ENCODE measurements at regions not wholly inside any gene's neighbourhood (a gene's known extent, or its start where the extent isn't known, plus 50 kb on each side); places are given as distances from the start of the nearest gene placed in this dataset.

DNA sequence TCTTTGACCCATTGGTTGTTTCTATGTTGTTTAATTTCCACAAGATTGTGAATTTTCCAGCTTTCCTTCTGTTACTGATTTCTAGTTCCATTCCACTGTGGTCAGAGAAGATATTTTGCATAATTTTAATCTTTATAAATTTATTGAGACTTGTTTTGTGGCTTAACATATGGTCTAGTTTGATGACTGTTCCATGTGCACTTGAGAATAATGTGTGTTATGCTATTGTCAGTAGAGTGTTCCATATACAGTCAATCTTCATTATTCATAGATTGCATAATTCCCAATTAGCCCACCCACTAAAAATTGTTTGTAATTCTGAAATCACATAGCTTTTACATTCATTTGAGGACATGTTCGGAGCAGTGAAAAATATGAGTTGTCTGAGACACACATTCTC lies 346.1 kb upstream of the DDI1 start:
- ATAC-seq (no peak), DNase-seq (ENCODE audit: low spot score) (no peak), FAIRE-seq (no peak)
- no peaks in the 10 kb centered on the region for H3K4me1 ChIP-seq (ENCODE audit: insufficient read depth, low read length)
- intact Hi-C loops (cut with micrococcal nuclease; ENCODE audit: unreplicated experiment) = no loop called here
- WGBS (ENCODE audit: low lambda C conversion rate) = 0% methylated on average over 1 of the region's 1 CpG
- no peaks in the 10 kb centered on the region for H3K27me3 ChIP-seq (ENCODE audit: control insufficient read depth in 1 of 2, insufficient read depth in 2 of 2, low read length in 2 of 2)
- H3K4me2 ChIP-seq (ENCODE audit: low read depth, low read length) = no peak overlapping the region
- H3K4me3 ChIP-seq (replicated peaks in 1 of 3; ENCODE audit: insufficient read depth in 1 of 3, low read depth in 2 of 3, low read length in 3 of 3) = no peak overlapping the region
- no peaks in the 10 kb centered on the region for H3K79me2 ChIP-seq (ENCODE audit: insufficient read depth, low read length)
- no peaks in the 10 kb centered on the region for H4K20me1 ChIP-seq (ENCODE audit: insufficient read depth, low read length)
- in situ Hi-C loops (cut with HindIII; ENCODE audit: extremely low pct_ligation_motif_present, low pct_unique_long_range_greater_than_20kb) = no loop called here
- ChIA-PET CTCF (ENCODE audit: low intra/inter-chr PET ratio, low total read pairs) (no interaction called here), POLR2A (no interaction called here)
- H3K9ac ChIP-seq (ENCODE audit: insufficient read depth, low read depth, low read length) = no peak overlapping the region
- no TSS peak for BruUV-seq (replicated peaks)
- H2AFZ ChIP-seq (ENCODE audit: low read length) = no peak overlapping the region
- no peak overlapping the region for H3K27ac ChIP-seq (ENCODE audit: extremely low read length, insufficient read depth, low read length)
- H3K9me3 ChIP-seq (ENCODE audit: low read length) = no peaks in the 10 kb centered on the region
- no peaks in the 10 kb centered on the region for H3K36me3 ChIP-seq (replicated peaks in 1 of 2; ENCODE audit: control insufficient read depth in 1 of 2, insufficient read depth in 2 of 2, low read length in 2 of 2)
- TF ChIP-seq ZNF30 (CRISPR knock-in tag; IDR thresholded peaks at IDR 0.05) (no peak), TSC22D2 (CRISPR knock-in tag; IDR thresholded peaks at IDR 0.05; ENCODE audit: borderline replicate concordance) (no peak), SRF (IDR thresholded peaks at IDR 0.05; ENCODE audit: low read depth, low read length) (no peak), SNAPC2 (CRISPR knock-in tag; IDR thresholded peaks at IDR 0.05) (no peak), ZNF138 (CRISPR knock-in tag; IDR thresholded peaks at IDR 0.05; ENCODE audit: low read depth) (no peak), ZNF460 (CRISPR knock-in tag; IDR thresholded peaks at IDR 0.05; ENCODE audit: borderline replicate concordance) (no peak), ZNF451 (CRISPR knock-in tag; IDR thresholded peaks at IDR 0.05) (no peak), ZNF253 (CRISPR knock-in tag; IDR thresholded peaks at IDR 0.05; ENCODE audit: borderline replicate concordance) (no peak), ZNF777 (CRISPR knock-in tag; IDR thresholded peaks at IDR 0.05) (no peak), CENPX (CRISPR knock-in tag; IDR thresholded peaks at IDR 0.05) (no peak), ZNF496 (CRISPR knock-in tag; IDR thresholded peaks at IDR 0.05; ENCODE audit: insufficient replicate concordance) (no peak), ZNF180 (CRISPR knock-in tag; IDR thresholded peaks at IDR 0.05; ENCODE audit: borderline replicate concordance, low read depth) (no peak), BCL6 (CRISPR knock-in tag; IDR thresholded peaks at IDR 0.05) (no peak), KAT2B (IDR thresholded peaks at IDR 0.05; ENCODE audit: borderline replicate concordance, low read depth, low read length) (no peak), ZBTB20 (CRISPR knock-in tag; IDR thresholded peaks at IDR 0.05; ENCODE audit: borderline replicate concordance, low read depth) (no peak)
- TF ChIP-seq, protein P1, sequence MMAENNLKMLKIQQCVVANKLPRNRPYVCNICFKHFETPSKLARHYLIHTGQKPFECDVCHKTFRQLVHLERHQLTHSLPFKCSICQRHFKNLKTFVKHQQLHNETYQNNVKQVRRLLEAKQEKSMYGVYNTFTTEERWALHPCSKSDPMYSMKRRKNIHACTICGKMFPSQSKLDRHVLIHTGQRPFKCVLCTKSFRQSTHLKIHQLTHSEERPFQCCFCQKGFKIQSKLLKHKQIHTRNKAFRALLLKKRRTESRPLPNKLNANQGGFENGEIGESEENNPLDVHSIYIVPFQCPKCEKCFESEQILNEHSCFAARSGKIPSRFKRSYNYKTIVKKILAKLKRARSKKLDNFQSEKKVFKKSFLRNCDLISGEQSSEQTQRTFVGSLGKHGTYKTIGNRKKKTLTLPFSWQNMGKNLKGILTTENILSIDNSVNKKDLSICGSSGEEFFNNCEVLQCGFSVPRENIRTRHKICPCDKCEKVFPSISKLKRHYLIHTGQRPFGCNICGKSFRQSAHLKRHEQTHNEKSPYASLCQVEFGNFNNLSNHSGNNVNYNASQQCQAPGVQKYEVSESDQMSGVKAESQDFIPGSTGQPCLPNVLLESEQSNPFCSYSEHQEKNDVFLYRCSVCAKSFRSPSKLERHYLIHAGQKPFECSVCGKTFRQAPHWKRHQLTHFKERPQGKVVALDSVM (CRISPR knock-in tag; IDR thresholded peaks at IDR 0.05) = no peak
- TF ChIP-seq, protein P2, sequence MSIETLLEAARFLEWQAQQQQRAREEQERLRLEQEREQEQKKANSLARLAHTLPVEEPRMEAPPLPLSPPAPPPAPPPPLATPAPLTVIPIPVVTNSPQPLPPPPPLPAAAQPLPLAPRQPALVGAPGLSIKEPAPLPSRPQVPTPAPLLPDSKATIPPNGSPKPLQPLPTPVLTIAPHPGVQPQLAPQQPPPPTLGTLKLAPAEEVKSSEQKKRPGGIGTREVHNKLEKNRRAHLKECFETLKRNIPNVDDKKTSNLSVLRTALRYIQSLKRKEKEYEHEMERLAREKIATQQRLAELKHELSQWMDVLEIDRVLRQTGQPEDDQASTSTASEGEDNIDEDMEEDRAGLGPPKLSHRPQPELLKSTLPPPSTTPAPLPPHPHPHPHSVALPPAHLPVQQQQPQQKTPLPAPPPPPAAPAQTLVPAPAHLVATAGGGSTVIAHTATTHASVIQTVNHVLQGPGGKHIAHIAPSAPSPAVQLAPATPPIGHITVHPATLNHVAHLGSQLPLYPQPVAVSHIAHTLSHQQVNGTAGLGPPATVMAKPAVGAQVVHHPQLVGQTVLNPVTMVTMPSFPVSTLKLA (IDR thresholded peaks at IDR 0.05) = no peak
- TF ChIP-seq, protein P3, sequence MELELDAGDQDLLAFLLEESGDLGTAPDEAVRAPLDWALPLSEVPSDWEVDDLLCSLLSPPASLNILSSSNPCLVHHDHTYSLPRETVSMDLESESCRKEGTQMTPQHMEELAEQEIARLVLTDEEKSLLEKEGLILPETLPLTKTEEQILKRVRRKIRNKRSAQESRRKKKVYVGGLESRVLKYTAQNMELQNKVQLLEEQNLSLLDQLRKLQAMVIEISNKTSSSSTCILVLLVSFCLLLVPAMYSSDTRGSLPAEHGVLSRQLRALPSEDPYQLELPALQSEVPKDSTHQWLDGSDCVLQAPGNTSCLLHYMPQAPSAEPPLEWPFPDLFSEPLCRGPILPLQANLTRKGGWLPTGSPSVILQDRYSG (CRISPR knock-in tag; IDR thresholded peaks at IDR 0.05) = no peak
- TF ChIP-seq, protein P4, sequence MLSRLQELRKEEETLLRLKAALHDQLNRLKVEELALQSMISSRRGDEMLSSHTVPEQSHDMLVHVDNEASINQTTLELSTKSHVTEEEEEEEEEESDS (CRISPR knock-in tag; IDR thresholded peaks at IDR 0.05; ENCODE audit: borderline replicate concordance) = no peak
- TF ChIP-seq, protein P5, sequence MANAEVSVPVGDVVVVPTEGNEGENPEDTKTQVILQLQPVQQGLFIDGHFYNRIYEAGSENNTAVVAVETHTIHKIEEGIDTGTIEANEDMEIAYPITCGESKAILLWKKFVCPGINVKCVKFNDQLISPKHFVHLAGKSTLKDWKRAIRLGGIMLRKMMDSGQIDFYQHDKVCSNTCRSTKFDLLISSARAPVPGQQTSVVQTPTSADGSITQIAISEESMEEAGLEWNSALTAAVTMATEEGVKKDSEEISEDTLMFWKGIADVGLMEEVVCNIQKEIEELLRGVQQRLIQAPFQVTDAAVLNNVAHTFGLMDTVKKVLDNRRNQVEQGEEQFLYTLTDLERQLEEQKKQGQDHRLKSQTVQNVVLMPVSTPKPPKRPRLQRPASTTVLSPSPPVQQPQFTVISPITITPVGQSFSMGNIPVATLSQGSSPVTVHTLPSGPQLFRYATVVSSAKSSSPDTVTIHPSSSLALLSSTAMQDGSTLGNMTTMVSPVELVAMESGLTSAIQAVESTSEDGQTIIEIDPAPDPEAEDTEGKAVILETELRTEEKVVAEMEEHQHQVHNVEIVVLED (CRISPR knock-in tag; IDR thresholded peaks at IDR 0.05; ENCODE audit: borderline replicate concordance) = no peak

All from HepG2 (cell line).